Activated CD4-positive, alpha-beta T cell treated with anti-CD3 and anti-CD28 coated beads, Interleukin-10, Interleukin-2, amounts not matched to agents 100 ng/mL and 50 ng/mL, durations not matched to agents 16 hours and 8 hours (primary cell): ENCODE measurements at regions not wholly inside any gene's neighbourhood (a gene's known extent, or its start where the extent isn't known, plus 50 kb on each side); places are given as distances from the start of the nearest gene placed in this dataset.
"Not testable (repeated sequence)": the region's sequence is repeated elsewhere in the genome, so short reads cannot be mapped to it uniquely, and the experiment has no call there.

ENCODE experiments used
- DNase-seq: peaks from one replicate; pipeline ENCODE4 v3.0.0-alpha.2; 2020

DNA sequence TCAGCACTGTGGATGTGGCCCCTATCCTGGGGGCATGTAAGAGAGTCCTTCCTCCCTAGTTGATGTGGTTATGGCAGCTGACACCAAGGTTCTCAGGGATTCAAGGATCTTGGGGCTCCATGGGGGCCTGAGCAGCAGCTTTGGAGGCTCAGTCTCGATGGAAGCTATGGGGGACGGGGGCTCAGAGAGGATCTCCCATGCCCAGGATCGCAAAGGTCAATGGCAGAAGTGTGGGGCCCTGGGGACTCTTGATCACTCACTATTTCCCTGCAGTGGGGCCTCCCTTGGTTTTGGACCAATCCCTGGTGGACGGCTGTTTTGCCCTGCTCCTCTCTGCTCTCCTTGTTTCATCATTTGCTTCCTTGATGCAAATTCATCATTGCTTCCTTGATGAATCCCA is 885.9 kb downstream of the CDH8 start:
- DNase-seq: no peak

DNA sequence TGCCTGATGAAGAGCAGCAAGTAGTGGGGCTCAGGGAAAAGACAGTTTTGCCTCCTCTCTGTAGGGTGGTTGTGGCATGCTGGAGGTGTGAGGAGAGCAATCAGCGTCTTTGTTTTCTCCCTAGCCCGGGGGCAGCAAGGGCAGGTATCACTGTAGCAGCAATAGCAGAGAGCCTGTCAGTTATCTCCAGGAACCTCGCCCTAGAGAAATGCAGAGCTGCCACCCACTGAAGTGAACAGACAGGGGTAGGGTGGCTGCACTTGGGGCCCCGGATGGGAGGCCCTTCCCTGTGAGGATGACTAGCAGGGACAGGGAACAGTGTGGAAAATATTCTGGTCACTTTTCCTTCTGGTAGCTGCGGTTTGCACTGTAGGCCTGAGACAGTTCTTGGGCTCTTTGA is 886.5 kb downstream of the CDH8 start:
- DNase-seq: no peak

DNA sequence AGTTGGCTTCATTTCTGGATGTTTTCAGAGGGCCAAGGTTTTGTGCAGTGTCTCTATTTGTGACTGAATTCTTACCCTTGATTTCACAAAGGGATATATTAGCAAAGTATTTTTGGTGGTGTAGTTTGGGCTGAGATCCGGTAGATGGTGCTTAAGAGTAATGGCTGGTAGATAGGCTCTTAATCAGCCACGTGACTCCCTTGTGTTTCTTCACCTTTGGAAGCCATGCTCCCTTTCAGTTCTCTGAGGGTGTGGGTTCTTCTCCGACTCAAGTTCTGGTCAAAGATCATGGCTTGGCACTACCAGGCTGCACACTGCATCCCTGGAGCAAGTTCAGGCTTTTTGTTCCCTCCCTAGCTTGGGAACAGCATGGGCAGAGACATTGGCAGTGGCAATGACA is 887.3 kb downstream of the CDH8 start:
- DNase-seq: no peak

DNA sequence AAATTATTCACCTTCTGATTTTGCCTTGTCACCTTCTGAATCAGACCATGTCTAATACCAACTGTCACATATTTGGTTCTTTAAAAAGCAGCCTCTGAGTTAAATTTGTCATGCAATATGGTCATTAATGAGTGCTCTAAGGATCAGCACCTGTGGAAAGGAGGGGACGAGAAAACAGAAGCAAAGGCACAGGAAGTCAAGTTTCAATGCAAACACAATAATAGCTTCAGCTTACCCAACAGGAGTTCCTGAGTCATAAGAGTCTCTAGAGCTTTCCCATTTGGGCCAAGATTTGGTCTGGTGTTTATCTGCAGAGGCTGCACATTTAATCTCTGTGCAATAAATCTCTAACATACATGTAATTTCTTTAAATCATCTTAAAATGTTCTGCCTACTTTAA is 889.8 kb downstream of the CDH8 start:
- DNase-seq: no peak

DNA sequence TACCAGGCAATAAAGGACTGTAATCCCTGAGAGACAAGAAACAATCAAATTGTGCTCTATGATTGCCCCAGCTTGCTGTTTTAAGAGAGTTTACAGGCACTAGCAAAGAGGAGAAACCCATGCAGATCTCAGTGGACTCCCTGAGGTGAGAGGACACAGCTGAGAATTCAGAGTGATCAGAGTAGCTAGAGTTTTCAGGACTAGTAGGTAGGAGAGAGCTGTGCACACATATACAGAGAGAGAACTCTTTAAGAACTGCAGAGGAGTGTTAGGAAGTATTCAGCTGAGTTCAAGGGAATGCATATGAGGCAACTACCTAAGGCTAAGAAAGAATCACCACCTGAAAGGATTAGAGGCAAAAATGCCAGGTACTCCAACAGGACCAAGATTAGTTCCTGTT is 904.8 kb downstream of the CDH8 start:
- no peak for DNase-seq

DNA sequence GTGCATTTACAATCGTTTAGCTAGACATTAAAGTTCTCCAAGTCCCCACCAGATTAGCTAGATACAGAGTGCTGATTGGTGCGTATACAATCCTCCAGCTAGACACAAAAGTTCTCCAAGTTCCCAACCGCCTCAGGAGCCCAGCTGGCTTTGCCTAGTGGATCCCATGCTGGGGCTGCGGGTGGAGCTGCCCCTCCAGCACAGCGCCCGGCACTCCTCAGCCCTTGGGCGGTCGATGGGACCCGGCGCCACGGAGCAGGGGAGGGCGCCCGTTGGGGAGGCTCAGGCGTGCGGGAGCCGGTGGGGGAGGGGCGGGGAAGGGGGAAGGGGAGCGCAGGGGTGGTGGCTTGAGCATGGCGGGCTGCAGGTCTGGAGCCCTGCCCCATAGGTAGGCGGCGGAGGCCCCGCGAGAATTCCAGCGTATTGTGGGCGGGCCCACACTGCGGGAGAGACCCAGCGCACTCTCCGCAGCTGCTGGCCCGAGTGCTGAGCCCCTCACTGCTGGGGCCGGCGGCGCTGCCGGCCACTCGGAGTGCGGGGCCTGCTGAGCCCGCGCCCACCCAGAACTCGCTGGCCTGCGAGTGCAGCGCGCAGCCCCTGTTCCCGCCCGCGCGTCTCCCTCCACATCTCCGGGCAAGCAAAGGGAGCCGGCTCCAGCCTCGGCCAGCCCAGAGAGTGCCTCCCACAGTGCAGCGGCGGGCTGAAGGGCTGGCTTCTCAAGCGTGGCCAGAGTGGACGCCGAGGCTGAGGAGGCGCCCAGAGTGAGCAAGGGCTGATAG is 907.5 kb downstream of the CDH8 start:
- DNase-seq: no peak

DNA sequence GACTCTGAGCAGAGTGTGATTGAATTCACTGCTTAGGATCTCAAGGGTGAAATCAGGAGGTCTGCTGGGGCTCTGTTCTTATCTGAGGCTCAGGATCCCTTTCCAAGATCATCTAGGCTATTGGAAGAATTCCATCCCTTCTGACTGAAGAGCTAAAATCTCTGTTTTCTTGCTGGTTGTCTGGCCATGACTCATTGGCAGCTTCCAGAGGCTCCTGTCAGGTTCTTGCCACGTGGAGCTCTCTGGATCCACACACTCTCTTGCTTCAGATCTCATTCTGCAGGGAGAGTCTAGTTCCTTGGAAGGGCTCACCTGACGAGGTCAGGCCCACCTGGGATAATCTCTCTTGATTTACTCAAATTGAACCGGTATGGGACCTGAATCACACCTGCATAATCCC is 930.7 kb downstream of the CDH8 start:
- DNase-seq: no peak

DNA sequence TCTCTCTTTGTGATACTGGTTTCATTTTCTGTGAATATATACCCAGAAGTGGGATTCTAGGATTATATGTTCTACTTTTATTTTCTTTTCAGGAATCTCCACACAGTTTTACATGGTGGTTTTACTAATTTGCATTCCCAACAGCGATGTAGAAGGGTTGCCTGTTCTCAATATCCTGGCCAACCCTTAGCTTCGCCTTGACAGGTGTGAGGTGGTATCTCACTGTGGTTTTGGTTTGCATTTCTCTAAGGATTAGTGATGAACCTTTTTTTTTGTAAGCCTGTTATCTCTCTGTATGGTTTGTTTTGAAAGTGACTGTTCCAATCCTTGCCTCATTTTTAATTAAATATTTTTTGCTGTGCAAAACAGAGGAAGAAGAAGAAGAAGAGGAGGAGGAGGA is 937.7 kb downstream of the CDH8 start:
- DNase-seq: no peak

DNA sequence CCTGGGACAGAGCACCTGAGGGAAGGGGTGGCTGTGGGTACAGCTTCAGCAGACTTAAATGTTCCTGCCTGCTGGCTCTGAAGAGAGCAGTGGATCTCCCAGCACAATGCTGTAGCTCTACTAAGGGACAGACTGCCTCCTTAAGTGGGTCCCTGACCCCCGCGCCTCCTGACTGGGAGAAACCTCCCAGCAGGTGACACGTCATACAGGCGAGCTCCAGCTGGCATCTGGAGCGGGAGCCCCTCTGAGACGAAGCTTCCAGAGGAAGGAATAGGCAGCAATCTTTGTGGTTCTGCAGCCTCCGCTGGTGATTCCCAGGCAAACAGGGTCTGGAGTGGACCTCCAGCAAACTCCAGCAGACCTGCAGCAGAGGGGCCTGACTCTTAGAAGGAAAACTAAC is 944.9 kb downstream of the CDH8 start:
- DNase-seq: not testable (repeated sequence)

DNA sequence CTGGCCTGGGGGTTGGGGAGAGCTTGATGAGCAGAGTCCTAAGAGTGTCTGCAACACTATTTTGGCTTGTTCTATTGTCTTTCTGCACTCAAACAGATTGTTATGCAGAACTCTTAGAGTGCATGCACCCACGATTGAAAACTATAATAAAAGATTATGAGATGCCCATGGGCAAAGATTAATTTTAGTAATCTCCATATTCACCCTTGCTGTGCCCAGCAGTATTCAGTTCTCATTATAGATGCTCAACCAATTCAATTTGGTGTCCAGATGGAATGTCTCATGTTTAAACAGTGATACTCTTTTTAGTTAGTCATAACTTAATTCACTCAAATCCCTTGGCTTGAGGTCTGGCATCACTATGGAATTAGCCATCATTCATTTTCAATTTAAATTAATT is 952.5 kb downstream of the CDH8 start:
- no peak for DNase-seq

DNA sequence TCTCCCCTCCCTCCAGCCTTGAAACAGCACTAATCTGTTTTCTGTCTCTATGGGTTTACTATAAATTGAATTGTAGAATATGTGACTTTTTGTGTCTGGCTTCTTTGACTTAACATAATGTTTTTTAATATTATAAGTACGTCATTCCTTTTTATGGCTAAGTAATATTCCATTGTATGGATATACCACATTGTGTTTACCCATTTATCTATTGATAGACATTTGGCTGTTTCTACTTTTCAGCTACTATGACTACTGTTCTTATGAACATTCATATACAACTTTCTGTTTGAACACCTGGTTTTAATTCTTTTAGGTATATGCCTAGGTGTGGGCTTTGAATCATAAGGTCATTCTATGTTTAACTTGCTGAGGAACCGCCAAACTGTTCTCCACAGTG is 961.9 kb downstream of the CDH8 start:
- no peak for DNase-seq

DNA sequence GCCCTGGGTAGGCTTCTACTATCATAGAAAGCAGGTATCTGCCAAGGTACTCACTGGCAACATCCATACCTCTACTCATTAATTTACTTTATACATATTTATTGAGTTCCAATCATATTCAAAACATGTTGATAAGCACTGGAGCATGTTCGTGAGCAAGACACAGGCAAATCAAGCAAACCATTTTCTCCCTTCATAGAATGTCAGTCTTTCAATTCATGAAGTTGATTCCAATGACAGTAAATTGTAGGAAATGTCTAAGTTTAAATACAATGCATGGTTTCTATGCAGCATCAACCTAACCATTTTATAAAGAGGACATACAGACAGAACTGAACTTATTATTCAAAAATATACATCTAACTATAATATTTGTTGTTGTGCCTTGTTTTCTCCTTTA is 978.6 kb downstream of the CDH8 start:
- no peak for DNase-seq

DNA sequence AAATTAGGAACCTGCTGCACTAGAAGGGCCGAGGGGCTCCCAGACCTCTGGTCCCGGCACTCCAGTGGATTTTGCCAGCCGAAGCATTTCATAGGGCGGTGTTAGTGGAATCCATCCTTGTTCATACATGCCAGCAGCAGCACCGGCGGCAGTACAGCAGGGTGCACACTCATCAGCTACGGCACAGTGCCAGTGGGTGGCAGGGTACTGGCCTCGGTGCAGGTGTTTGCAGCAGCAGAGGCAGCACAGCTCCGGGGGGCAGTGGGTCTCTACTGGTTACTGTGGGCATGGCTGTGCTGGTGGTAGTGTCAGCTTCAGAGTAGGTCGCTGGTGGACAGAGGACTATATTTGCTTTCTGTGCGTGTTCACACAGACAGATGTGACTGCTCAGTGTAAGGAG is 985.7 kb downstream of the CDH8 start:
- no peak for DNase-seq

DNA sequence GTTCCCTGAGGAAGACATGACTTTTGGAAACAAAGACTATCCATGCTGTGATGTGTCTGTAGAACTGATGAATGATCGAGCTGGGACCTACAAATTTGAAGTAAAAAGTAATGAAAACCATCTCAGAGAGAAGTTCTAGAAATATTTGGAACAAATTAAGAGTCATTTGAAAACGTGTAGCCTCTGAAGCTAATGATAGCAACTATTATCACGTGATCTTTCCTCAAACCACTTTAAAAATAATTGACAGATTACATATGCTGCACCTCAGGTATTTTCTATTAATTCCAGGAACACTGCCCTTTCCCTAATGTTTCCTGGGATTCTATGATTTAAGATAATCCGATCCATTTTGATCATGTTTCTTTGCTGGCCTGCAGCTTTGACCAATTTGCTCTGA is 990.3 kb downstream of the CDH8 start:
- DNase-seq: no peak

DNA sequence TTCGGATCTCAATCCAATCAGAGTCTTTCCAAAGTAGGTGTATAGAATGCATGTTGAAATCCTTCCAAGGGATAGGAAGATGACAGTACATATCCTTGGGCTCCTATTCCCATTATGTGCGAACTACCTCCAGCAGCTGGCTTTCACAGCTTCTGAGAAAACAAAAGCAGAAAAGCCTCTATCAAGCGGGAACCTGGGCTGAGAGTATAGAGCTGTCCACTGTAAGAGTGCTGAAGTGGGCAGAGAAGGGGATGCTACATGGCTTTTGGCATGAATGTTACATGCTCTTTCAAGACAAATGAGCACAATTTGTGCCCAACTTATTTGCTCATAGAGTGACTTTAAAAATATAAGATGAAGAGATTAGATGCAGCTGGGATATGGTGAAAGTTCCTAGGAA is 993.5 kb downstream of the CDH8 start:
- DNase-seq: no peak

DNA sequence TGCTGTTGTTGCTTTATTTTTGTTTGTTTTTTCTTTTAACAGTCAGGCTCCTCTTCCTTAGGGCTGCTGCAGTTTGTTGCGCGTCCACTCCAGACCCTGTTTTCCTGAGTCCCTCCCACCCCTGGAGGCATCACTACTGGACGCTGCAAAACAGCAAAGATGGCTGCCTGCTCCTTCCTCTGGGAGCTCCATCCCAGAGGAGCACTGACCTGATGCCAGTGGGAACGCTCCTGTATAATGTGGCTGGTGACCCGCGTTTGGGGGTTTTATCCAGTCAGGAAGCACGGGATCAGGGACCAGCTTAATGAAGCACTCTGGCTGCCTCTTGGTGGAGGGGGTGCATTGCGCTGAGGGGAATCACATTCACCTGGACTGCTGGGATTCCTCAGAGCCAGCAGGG is 1005.6 kb downstream of the CDH8 start:
- no peak for DNase-seq

DNA sequence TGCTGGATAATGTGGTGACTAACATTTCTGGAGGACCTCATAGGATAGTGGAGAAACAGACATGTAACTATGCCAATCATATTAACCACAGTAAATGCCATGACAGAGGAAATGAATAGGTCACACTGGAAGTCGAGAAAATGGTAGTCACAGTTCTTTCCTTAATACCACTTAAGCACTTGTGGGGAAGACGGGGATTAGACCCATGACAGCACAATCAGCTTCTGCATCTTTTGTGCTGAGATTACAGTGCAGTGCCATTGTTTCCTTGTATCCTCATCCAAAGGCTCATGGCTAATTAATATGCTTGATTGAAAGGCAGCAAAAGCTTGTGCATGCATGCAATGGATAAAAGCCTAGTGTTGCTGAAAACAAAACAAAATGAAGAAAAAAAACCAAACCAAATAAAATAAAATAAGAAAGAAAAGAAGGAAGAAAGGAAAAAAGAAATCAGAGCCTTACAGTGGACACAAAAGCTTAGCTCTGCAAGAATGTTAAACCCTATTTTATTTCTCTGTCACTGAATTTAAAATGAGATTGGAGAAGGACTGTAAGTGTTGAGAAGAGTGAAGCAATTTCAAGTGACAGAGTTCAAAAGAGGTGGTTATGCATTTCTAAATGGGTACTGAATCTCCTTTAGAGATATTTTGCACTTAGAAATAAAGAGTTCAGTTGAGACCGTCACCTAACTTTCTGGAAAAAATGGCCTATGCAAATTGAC is 1011.9 kb downstream of the CDH8 start:
- DNase-seq: no peak

DNA sequence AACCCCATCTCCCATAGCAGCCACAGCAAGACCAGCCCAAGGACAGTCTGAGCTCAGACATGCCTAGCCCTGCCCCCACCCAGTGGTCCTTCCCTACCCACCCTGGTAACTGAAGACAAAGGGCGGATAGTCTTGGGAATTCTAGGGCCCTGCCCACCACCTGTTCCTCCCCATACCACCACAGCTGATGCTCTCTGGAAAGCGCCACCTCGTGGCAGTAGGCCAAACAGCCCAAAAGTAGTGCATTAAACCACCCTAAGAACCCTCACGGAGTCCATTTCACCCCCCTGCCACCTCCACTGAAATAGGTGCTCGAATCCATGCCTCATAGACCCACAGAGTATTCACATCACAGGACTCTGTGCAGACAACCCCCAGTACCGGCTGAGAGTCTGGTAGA is 1021.4 kb downstream of the CDH8 start:
- no peak for DNase-seq

DNA sequence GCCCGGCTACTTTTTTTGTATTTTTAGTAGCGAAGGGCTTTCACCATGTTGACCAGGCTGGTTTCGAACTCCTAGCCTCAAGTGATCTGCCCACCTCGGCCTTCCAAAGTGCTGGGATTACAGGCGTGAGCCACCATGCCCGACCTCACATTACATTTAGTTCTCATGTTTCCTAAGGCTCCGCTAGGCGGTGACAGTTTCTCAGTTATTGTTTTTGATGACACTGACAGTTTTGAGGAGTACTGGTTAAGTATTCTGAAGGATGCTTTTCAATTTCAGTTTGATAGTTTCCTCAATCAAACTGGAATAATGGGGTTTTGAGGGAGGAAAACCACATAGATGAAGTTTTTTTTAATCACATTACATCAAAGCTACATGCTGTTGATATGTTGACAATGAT is 1028.5 kb downstream of the CDH8 start:
- no peak for DNase-seq

DNA sequence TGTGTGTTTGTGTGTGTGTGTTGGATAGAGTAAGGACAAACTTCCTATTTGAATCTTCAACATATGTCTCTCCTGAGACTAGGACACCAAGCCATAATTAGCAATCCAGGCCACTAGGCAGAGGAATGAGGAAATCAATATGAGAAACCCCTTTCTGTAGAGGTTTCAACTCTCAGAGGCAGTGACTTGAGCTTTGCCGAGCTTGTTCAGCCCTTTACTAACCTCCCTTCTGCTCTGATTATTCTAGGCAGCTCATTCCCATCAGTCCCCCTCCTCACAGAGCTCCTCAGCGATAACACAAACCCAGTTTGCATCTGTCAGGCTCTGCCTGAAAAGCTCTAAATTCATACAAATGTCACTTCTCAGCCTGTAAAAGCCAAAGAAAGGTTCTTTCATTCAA is 1030.3 kb downstream of the CDH8 start:
- no peak for DNase-seq

DNA sequence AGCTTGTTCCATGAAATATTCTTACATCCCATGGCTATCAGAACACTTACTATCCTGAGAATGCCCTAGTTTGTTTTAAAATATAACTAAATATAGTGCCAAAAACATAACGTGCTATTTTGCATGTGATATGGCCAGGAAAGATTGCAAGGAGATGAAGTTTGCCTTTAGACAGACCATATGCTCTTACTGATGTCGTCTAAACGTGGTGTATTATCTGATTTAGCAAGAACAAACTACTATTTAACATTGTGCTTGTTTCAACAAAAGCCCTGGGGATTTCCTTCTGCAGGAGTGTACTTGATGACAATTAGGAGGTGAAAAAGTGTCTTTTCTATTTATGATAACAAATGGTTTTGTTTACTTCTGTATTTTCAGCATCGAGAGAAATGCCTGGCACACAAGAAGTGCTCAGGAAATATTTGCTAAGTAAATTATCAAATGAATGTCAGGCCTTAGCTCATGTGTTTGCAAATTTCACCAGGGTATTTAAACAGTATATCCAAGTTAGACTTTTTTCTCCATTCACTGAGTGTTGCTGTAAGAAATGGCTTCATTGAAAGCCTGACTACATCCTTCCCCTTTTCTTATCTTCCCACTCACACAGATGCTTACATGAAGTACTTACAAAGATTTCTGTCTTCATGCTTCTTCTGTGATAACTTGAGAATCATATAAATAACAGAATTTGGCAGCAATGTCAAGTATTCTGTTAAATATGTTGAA is 1033.6 kb downstream of the CDH8 start:
- DNase-seq: no peak

DNA sequence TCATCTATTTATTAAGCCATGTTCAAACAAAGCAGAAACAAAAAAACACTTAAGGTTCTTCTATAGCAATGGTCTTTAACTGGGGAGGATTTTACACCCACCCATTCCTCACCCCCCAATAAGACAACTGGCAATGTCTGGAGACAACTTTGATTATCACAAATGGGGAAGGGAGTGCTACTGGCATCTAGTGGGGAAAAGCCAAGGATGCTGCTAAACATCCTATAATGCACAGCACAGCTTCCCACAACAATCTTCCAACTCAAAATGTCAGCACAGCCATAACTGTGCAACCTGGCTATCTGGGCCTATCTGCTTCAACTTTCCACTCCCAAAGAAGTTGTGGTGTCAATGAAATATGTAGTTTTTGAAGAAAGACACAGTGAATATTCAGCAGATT is 1044.4 kb downstream of the CDH8 start:
- DNase-seq: no peak

DNA sequence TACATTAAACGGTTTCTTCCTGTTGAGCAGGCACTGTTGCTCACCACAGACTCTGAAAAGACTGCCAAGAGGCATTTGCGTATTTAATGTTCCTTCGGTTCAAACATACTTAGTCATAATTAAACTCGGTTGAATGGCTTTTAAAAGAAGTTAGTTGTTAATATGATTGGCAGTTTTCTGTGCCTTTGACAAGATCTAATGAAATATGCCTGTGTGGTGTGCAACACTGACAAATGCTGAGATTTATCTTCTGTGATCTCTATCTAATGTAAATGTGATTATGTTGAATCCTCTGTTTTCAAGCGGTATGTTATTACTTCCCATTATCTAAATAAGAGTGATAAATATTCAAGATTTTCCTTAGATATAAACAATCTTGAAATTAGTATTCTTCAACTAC is 1046.6 kb downstream of the CDH8 start:
- no peak for DNase-seq

DNA sequence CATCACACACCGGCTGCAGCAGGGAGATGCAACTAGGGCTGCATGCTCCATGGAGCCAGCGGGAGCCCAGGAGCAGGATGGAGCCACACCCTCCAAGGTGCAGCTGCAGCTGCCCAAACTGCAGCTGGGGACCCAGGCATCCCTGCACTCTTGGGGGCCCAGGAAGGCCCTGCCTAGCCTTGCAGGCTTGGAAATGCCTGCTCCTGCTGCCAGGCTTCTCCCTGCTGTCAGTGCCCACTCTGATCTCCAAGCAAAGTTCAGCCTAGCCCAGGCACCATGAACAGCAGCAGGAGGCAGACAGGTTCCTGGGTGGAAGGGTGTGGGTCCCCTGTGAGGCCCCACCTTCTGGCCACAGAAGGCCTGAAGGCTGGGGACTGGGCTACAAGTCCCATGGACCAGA is 1057.1 kb downstream of the CDH8 start:
- no peak for DNase-seq
